AG04449 (cell line): ENCODE measurements at regions not wholly inside any gene's neighbourhood (a gene's known extent, or its start where the extent isn't known, plus 50 kb on each side); places are given as distances from the start of the nearest gene placed in this dataset.

ENCODE experiments used
- CTCF ChIA-PET: fragments of 350-600 bp; formaldehyde crosslinking; extraction: SDS; loops from one replicate; lab custom pipeline; 2021; ENCODE audit warnings: antibody characterized with exemption; lab: Yijun Ruan, JAX
- POLR2A ChIA-PET: fragments of 400-600, 350-600 bp; formaldehyde crosslinking; extraction: SDS; loops from one replicate; lab custom pipeline; 2020; ENCODE audit warnings: antibody characterized with exemption, inconsistent platforms; lab: Yijun Ruan, JAX
- DNase-seq: peaks from one replicate; pipeline ENCODE4 v3.0.0-alpha.2; 2010; ENCODE audit warnings: low read depth, low spot score
- H3K4me3 ChIP-seq: 2 replicates; pipeline ENCODE4 v1.5.1; 2011; ENCODE audit warnings: low read depth, mild to moderate bottlenecking, control low read depth, low read length
- CTCF ChIP-seq: IDR thresholded peaks from one replicate; pipeline ENCODE4 v1.5.1; 2011; ENCODE audit warnings: mild to moderate bottlenecking, moderate library complexity, low read length, control low read depth, inconsistent platforms; ENCODE audit not compliant: insufficient read depth; ENCODE audit errors: missing control alignments

DNA sequence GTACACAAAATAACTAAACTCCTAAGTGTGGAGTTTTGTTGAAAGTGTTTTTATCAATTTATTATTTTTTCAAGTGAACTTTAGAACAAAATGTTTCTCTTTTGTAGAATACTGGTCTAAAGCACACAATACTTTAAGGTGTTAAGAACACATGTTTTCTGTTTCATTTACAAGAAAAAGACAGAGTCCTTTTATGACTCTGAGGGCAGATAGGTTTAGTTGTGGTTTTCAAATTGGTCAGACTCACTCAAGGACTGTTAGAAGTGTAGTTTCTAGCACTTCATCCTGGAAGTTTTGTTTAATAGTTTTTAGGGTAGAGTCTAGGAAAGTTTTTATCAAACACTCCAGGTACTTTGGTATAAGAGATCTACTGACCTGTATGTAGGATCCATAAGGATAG, 376.5 kb downstream of the LRRIQ3 start:
- no peak for TF ChIP-seq CTCF
- ChIA-PET CTCF (no interaction called here), POLR2A (no interaction called here)
- DNase-seq = no peak
- H3K4me3 ChIP-seq = no peak overlapping the region

DNA sequence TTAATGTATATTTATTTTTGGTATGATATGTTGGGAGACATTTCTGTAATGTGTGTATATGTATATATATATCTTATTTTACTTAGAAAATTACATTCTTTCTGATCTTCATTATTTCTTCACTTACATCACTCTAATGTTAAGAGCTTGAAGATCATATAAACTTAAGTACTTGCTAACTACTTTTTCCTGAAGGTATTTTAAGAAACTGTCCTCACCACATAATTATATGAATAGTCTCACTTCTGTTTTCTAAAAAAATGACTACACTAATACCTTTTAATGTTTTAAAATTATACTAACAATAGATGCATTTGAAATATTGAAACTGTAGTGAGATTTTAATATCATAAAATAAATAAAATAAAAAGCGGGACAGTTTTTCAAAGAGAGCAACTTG, 377.1 kb downstream of the LRRIQ3 start:
- POLR2A ChIA-PET = no interaction called here
- DNase-seq = no peak
- CTCF ChIA-PET = no interaction called here
- no peak for TF ChIP-seq CTCF
- no peak overlapping the region for H3K4me3 ChIP-seq

- no peak for TF ChIP-seq CTCF
- CTCF ChIA-PET = no interaction called here
- no peak for DNase-seq
- no peak overlapping the region for H3K4me3 ChIP-seq
- POLR2A ChIA-PET = no interaction called here
Observed at GRCh38 chr1:73813716-73814115, 384.3 kb downstream of the LRRIQ3 start.

DNA sequence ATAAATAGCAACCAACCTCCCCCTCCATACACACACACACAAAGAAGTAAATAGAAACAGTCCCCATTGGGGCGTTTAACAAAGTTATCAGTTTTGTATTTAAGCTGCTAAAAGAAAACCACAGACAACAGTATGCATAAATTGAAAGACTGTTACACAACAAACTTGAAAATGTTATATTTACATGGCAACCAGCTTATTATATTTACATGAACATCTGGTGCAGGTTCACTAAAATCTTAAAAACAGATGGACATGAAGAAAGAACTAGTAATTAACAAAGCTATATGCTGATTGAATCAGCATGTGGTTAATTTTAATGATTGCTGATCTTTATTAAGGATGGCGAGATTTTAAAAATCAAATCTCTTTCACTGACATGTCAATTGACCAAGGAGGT, 384.7 kb downstream of the LRRIQ3 start:
- no peak for TF ChIP-seq CTCF
- ChIA-PET CTCF (no interaction called here), POLR2A (no interaction called here)
- DNase-seq = no peak
- H3K4me3 ChIP-seq = no peak overlapping the region

DNA sequence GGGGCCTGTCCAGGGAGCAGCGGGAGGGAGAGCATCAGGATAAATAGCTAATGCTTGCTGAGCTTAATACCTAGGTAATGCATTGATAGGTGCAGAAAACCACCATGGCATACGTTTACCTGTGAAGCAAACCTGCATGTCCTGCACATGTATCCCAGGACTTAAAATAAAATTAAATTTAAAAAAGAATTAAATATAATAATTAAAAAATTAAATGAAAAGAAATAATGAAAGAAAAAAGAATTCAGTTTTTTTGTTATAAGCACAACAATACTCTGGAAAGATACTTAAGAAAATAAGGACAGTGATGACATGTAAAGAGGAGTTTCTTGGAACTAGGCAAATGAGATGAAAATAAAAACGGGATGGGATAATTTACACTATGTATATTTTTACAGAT, 386.2 kb downstream of the LRRIQ3 start:
- DNase-seq = no peak
- no peak overlapping the region for H3K4me3 ChIP-seq
- CTCF ChIA-PET = no interaction called here
- no peak for TF ChIP-seq CTCF
- POLR2A ChIA-PET = no interaction called here

DNA sequence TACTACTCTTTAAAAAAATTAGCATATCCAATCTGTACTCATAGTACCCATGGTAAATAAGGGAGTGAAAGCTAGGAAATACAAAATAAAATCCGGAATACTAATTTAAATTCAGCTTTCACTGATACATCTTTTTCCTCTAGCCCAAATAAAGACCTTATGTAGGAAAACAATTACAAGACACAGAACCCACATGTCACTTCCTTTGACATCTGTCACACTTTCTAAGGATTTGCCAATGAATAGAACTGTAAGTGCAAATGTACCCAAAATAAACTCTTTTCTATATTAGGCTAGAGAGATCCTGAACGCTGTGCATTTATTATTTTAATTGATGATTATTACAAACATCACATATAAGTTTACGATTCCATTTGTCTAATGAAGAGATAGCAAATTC, 393.0 kb downstream of the LRRIQ3 start:
- no peak overlapping the region for H3K4me3 ChIP-seq
- no peak for TF ChIP-seq CTCF
- no peak for DNase-seq
- CTCF ChIA-PET = no interaction called here
- POLR2A ChIA-PET = no interaction called here
